IPS-20b (cell line): ENCODE measurements at regions not wholly inside any gene's neighbourhood (a gene's known extent, or its start where the extent isn't known, plus 50 kb on each side); places are given as distances from the start of the nearest gene placed in this dataset.

ENCODE experiments used
- H3K27ac ChIP-seq: one replicate; pipeline ENCODE4 v1.5.1; 2013; ENCODE audit warnings: low read length
- H3K27me3 ChIP-seq: 2 replicates; pipeline ENCODE4 v1.6.1; 2013; ENCODE audit warnings: mild to moderate bottlenecking, low read length, inconsistent platforms; ENCODE audit not compliant: insufficient read depth
- H3K36me3 ChIP-seq: 2 replicates; pipeline ENCODE4 v1.6.1; 2013; ENCODE audit warnings: low read depth, mild to moderate bottlenecking, inconsistent platforms, low read length, moderate library complexity; ENCODE audit not compliant: insufficient read depth
- H3K4me1 ChIP-seq: 2 replicates; pipeline ENCODE4 v1.6.1; 2013; ENCODE audit warnings: mild to moderate bottlenecking, control low read depth, inconsistent platforms, low read length, moderate library complexity; ENCODE audit not compliant: insufficient read depth
- H3K4me3 ChIP-seq: 2 replicates; pipeline ENCODE4 v1.5.1; 2013; ENCODE audit warnings: mild to moderate bottlenecking, low read length, inconsistent platforms
- H3K9ac ChIP-seq: 2 replicates; pipeline ENCODE4 v1.6.1; 2013; ENCODE audit warnings: low read depth, mild to moderate bottlenecking, inconsistent platforms, low read length, moderate library complexity
- H3K9me3 ChIP-seq: 2 replicates; pipeline ENCODE4 v1.6.1; 2013; ENCODE audit warnings: mild to moderate bottlenecking, low read depth, low read length, inconsistent platforms; ENCODE audit not compliant: insufficient read depth

- Histone ChIP-seq H3K4me1 (no peaks in the 10 kb centered on the region), H3K4me3 (no peak overlapping the region), H3K27ac (no peak overlapping the region)
These were observed 129.9 kb downstream of the SLC30A10 start for GRCh38 chr1:219798283-219799030.

GRCh38 chr1:219797683-219798082, 130.7 kb downstream of the SLC30A10 start:
- Histone ChIP-seq H3K4me1 (no peaks in the 10 kb centered on the region), H3K36me3 (no peaks in the 10 kb centered on the region), H3K9ac (no peak overlapping the region), H3K9me3 (no peaks in the 10 kb centered on the region), H3K27ac (no peak overlapping the region), H3K4me3 (no peak overlapping the region), H3K27me3 (no peaks in the 10 kb centered on the region)

More at GRCh38 chr1:219798283-219799030, 129.9 kb downstream of the SLC30A10 start:
- Histone ChIP-seq H3K9ac (no peak overlapping the region), H3K27me3 (no peaks in the 10 kb centered on the region), H3K36me3 (no peaks in the 10 kb centered on the region), H3K9me3 (no peaks in the 10 kb centered on the region)

DNA sequence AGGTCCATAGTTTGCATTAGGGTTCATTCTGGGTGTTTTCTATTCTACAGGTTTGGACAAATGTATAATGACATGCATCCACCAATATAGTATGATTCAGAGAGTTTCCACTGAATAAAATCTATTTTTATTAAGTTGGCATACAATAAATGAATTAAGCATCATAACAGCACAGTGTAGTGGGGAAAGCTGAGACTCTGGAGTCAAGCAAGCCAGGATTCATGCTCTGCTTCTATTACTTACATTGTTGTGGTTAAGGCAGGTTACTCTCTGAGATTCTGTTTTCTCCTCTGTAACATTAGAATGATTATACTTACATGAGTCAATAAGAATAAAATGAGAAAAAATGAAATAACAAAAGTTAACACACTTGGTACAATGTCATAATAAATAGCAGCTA, 131.3 kb downstream of the SLC30A10 start:
- no peaks in the 10 kb centered on the region for H3K9me3 ChIP-seq
- H3K4me3 ChIP-seq: no peak overlapping the region
- H3K36me3 ChIP-seq: no peaks in the 10 kb centered on the region
- no peaks in the 10 kb centered on the region for H3K4me1 ChIP-seq
- H3K27ac ChIP-seq: no peak overlapping the region
- H3K27me3 ChIP-seq: no peaks in the 10 kb centered on the region
- no peak overlapping the region for H3K9ac ChIP-seq

DNA sequence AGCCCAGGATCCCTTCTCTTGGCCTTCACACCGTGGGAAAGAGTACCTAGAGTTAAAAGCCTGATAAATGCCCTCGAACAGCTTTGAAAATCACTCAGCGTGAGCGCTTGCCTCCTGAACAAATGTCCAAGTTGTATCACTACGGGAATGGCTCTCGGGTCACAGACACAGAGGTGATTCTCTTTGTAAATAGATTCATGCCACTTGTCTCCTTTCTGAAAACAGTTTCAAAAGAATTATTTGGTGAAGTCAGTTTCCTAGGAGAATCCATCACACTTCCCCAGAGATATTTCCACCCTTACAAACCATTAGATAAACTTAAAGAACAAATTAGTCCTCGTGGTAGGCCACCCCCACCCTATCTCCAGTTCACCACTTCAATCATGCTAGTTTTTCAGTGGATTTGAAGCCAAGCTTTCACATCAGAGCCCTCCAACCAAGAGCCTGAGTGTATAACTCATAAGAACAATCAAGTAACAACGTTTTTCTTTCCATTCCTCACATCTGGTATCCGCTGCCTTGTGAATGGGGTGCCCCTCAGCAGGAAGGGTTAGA, 132.9 kb downstream of the SLC30A10 start:
- H3K4me1 ChIP-seq: 0 out of 2 replicates have a peak, but pooled peaks cover 5% of the 10 kb centered on the region
- H3K27me3 ChIP-seq: no peaks in the 10 kb centered on the region
- H3K9ac ChIP-seq: no peak overlapping the region
- no peak overlapping the region for H3K4me3 ChIP-seq
- H3K9me3 ChIP-seq: no peaks in the 10 kb centered on the region
- no peaks in the 10 kb centered on the region for H3K36me3 ChIP-seq
- H3K27ac ChIP-seq: no peak overlapping the region

GRCh38 chr1:219794085-219794743, 134.1 kb downstream of the SLC30A10 start:
- Histone ChIP-seq H3K27ac (no peak overlapping the region), H3K9me3 (no peaks in the 10 kb centered on the region), H3K36me3 (no peaks in the 10 kb centered on the region), H3K4me1 (0 out of 2 replicates have a peak, but pooled peaks cover 5% of the 10 kb centered on the region), H3K4me3 (no peak overlapping the region), H3K27me3 (no peaks in the 10 kb centered on the region), H3K9ac (no peak overlapping the region)

DNA sequence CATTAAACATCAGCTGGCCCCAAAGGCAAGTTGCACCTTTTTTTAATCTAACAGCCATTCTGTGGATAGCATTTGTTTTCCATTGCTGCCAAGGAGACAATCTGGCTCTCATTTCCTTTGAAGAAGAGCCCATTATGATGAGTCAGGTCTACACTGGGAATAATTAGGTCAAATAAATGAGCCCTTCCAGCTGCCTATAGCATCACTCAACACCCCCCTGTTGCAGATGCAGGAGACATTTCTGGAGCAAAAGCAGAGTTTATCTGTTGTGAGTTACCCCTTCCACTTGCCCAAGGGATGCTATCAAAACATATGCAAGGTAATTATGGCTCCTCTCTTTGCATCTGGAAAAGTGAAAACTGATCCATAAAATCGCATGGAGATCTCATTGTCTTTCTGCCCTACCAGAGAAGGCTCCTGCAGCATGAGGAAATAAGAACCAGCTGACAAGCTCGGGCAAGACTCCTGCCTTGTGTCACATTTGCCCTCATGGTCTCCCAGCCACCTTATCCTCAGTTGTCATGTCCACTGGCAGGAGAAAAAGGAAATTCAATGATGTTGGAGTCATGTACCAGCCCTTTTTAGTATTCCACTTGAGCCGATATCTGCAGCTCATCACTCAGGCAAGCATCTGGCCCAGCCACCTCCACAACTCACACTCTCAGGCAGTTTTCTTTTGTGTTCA, 135.9 kb downstream of the SLC30A10 start:
- H3K27ac ChIP-seq: no peak overlapping the region
- 0 out of 2 replicates have a peak, but pooled peaks cover 5% of the 10 kb centered on the region for H3K4me1 ChIP-seq
- no peak overlapping the region for H3K4me3 ChIP-seq
- no peaks in the 10 kb centered on the region for H3K9me3 ChIP-seq
- H3K9ac ChIP-seq: no peak overlapping the region
- H3K36me3 ChIP-seq: no peaks in the 10 kb centered on the region
- H3K27me3 ChIP-seq: no peaks in the 10 kb centered on the region

DNA sequence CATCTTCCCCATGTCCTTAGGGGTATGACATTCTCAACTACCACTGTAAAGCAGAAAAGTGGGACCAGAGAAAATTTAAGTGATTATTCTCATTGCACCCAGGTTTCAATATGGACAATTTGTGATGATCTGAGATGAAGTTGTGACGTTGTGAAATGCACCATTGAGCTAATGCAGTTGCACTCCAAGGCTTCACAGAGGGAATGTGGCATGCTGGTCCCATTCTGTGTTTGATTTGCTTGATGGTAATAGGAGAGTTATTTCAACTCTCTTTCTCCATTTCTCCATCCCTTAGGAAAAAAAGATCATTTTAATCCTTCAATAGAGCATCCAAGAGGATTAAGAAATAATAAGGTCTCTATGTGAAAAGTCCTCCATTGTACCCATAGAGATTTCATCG, 136.6 kb downstream of the SLC30A10 start:
- Histone ChIP-seq H3K9me3 (no peaks in the 10 kb centered on the region), H3K27me3 (no peaks in the 10 kb centered on the region), H3K36me3 (no peaks in the 10 kb centered on the region), H3K9ac (no peak overlapping the region), H3K4me1 (0 out of 2 replicates have a peak, but pooled peaks cover 5% of the 10 kb centered on the region), H3K4me3 (no peak overlapping the region), H3K27ac (no peak overlapping the region)

DNA sequence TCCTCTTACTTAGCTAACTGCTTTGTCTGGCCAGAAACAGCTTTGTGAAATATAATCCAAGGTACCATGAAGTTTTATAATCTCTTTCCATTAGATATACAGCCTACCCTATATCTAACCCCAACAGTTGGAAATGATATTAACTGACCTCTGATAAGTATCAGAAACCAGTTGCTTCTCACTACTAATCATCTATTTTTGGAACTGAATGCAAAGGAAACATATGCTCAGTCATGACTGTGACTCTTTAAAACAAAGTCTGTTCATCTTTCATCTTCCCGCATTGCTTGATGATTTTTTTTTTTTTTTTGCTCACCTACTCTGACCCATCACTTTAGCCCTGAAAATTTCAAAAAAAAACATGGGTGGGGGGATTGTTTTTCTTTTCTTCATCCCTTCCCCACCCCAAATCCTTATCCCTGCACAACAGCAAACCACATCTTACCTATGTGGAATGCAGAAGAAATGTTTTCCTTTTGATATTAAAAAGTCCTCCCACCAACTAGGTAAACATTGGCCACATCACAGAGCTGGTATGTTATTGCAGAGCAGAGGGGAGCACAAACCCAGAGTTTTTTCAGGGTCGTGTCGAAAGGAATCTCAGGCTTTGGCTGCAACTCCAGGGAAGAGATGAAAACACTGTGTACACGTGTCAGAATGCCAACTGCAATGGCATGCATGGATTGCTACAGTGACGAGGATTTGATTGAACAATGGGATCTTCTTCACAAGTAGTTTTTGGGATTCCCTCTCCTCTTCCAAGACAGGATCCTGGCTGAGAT, 137.3 kb downstream of the SLC30A10 start:
- H3K4me1 ChIP-seq: 0 out of 2 replicates have a peak, but pooled peaks cover 5% of the 10 kb centered on the region
- H3K4me3 ChIP-seq: no peak overlapping the region
- no peak overlapping the region for H3K9ac ChIP-seq
- no peaks in the 10 kb centered on the region for H3K27me3 ChIP-seq
- H3K27ac ChIP-seq: no peak overlapping the region
- no peaks in the 10 kb centered on the region for H3K9me3 ChIP-seq
- no peaks in the 10 kb centered on the region for H3K36me3 ChIP-seq

GRCh38 chr1:219788700-219789099, 139.7 kb downstream of the SLC30A10 start:
- Histone ChIP-seq H3K27ac (no peak overlapping the region), H3K9ac (no peak overlapping the region), H3K4me3 (no peak overlapping the region), H3K4me1 (0 out of 2 replicates have a peak, but pooled peaks cover 5% of the 10 kb centered on the region), H3K9me3 (no peaks in the 10 kb centered on the region), H3K27me3 (no peaks in the 10 kb centered on the region), H3K36me3 (no peaks in the 10 kb centered on the region)

DNA sequence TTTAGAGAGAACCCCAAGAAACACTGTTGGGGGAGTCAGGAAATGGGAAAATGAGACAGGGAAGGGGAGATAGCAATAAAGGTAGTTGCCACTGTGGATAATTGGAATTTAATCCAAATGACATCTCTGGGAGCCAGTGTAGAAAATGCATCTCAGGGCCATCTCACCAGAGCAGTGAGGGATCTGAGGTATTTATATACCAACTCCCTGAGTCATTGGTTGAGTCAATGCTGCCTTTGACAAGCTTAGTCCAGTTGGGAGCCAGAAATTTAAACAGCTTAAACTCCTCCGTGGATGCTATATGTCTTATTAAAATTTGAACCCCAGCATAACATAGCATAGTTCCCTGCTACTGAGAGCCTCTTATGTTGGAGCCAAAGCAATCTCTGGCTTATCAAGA, 140.3 kb downstream of the SLC30A10 start:
- Histone ChIP-seq H3K27me3 (no peaks in the 10 kb centered on the region), H3K4me3 (no peak overlapping the region), H3K9me3 (no peaks in the 10 kb centered on the region), H3K36me3 (no peaks in the 10 kb centered on the region), H3K9ac (no peak overlapping the region), H3K27ac (no peak overlapping the region), H3K4me1 (0 out of 2 replicates have a peak, but pooled peaks cover 5% of the 10 kb centered on the region)
